ENCODE measurements at regions not wholly inside any gene's neighbourhood (a gene's known extent, or its start where the extent isn't known, plus 50 kb on each side); places are given as distances from the start of the nearest gene placed in this dataset.
"Not testable (repeated sequence)": the region's sequence is repeated elsewhere in the genome, so short reads cannot be mapped to it uniquely, and the experiment has no call there.

DNA sequence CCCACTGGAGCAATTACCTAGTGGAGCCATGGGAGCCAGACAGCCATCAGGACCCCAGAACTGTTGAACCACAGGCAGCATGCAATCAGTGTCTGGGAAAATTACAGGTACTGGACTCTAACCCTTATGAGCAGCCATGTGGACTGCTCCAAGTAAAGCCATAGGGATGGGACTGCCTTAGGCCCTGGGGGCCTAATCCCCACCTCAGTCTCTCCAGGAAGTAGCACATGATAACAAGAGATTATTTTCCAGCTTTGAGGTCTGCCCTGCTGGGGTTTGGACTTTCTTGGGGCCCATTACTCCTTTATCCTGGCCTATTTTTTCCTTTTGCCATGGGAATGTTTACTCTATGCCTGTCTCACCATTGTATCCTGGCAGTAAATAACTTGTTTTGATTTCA lies 226.8 kb downstream of the AEBP2 start:
- DNase-seq (ENCODE audit: low spot score) = no peak

DNA sequence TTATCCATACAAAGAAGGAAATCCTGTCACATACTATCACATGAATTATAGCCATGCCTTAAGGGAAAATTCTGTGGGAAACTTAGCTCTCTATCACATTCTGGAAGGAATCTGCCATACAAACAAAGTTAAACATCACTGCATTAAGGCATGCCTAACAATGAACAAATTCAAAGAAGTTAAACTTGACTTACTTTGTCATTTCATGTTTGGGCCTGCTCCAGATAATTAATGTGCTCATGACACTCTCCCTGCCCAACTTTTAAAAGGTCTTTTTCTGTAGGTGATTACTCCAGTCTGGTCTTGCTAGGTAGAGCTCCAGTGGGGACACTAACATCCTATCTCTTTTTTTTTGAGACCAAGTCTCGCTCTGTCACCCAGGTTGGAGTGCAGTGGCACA lies 230.5 kb downstream of the AEBP2 start:
- no peak for DNase-seq (ENCODE audit: low spot score)

- no peak for DNase-seq (ENCODE audit: low spot score)
Measured at GRCh38 chr12:19671695-19672094, 232.4 kb downstream of the AEBP2 start.

DNA sequence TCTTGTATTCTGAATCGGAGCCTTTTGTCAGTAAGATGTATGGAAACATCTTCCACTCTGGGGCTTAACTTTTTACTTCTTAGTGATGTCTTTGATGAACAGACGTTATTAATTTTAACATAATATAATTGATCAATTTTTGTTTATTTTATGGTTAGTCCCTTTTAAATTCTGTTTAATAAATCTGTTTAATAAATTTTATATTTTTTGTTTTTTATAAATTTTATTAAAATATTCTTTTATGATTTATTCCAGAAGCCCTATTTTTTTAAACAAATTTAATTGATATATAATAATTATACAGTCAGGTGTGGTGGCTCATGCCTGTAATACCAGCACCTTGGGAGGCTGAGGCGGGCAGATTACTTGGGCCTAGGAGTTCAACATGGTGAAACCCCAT lies 235.1 kb downstream of the AEBP2 start:
- DNase-seq (ENCODE audit: low spot score) = no peak

DNA sequence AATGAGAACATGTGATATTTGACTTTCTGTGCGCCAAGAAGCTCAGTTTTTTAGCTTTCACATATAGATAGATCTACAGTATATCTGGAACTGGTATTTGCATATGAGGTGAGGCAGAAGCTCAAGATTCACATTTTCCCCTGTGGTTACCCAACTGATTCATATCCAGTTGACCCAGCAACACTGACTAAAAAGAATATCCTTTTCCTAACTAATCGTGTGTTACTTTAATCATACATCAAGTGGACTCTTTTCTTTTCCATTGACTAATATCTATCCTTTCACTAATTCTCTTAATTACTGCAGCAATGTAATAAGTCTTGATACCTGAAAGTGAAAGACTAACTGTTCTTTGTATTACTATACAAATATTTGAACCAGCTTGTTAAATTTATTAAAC lies 236.1 kb downstream of the AEBP2 start:
- DNase-seq (ENCODE audit: low spot score) = no peak

GRCh38 chr12:19678501-19678900 lies 239.2 kb downstream of the AEBP2 start:
- DNase-seq (ENCODE audit: low spot score) = not testable (repeated sequence)

DNA sequence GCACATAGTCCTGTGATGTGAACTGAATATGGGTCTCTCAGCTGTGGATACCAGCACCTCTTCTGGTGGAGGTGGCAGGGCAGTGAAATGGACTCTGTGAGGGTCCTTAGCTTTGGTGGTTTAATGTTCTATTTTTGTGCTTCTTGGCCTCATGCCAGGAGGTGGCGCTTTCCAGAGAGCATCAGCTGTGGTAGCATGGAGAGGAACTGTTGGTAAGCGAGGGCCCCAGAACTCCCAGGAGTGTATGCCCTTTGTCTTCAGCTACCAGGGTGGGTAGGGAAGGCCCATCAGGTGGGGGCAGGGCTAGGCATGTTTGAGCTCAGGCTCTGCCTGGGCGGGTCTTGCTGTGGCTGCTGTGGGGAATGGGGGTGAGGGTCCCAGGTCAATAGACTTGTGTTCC lies 241.7 kb downstream of the AEBP2 start:
- DNase-seq (ENCODE audit: low spot score) = no peak

- DNase-seq (ENCODE audit: low spot score) = no peak
Measured at GRCh38 chr12:19683178-19683927, 244.1 kb downstream of the AEBP2 start.

DNA sequence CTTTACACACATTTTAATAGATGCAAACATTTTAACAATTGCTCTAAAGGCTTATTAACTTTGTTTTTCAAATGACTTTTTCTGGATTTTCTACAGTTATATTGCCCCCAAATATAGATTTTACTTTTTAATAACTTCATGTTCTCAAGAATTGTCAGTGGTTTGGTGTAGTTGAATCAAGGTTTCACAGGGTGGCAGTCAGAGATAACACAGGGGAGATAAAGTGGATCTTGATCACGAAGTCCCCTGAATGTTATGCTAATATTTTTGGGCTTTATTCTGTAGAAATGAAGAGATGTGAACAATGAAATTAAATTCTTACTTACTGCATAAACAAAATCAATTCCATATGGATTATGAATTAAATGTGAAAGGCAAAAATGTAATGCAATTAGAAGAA lies 248.1 kb downstream of the AEBP2 start:
- no peak for DNase-seq (ENCODE audit: low spot score)

GRCh38 chr12:19688532-19688931 lies 249.2 kb downstream of the AEBP2 start:
- no peak for DNase-seq (ENCODE audit: low spot score)

GRCh38 chr12:19689226-19689625 lies 249.9 kb downstream of the AEBP2 start:
- no peak for DNase-seq (ENCODE audit: low spot score)

- DNase-seq (ENCODE audit: low spot score) = peak; percentile 5
Measured at GRCh38 chr12:19689801-19690472, 250.6 kb downstream of the AEBP2 start.

- no peak for DNase-seq (ENCODE audit: low spot score)
Measured at GRCh38 chr12:19692091-19692490, 252.8 kb downstream of the AEBP2 start.

- no peak for DNase-seq (ENCODE audit: low spot score)
Measured at GRCh38 chr12:19692566-19692965, 253.3 kb downstream of the AEBP2 start.

DNA sequence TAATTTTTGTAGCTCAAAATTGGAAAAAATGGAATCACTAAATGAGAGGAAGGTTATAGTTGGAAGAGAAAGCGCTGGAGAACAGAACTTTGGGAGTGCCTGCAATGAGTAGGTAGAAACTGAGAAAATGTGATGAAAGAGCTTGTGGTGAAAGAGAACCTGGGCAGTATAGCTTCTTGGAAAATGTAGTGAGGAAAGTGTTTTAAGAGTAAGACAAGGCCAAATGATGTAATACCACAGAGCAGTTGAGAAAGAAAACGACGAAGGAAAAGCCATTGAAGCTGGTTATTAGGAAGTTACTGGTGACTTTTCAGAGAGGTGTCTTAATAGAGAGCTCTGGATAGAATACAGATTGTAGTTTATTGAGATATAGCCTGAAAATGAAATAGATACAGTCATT lies 255.3 kb downstream of the AEBP2 start:
- no peak for DNase-seq (ENCODE audit: low spot score)

GRCh38 chr12:19695244-19696098 lies 256.2 kb downstream of the AEBP2 start:
- no peak for DNase-seq (ENCODE audit: low spot score)

- DNase-seq (ENCODE audit: low spot score) = no peak
Measured at GRCh38 chr12:19700969-19701368, 261.7 kb downstream of the AEBP2 start.

DNA sequence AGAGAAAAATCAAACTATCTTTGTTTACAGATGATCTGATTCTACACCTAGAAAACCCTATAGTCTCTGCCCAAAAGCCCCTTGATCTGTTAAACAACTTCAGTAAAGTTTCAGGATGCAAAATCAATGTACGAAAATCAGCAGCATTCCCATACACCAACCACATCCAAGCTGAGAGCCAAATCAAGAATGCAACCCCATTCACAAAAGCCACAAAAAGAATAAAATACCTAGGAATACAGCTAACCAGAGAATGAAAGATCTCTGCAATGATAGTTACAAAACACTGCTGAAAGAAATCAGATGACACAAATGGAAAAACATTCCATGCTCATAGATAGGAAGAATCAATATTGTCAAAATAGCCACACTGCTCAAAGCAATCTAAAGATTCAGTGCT lies 265.7 kb downstream of the AEBP2 start:
- no peak for DNase-seq (ENCODE audit: low spot score)

GRCh38 chr12:19706936-19707335 lies 267.6 kb downstream of the AEBP2 start:
- DNase-seq (ENCODE audit: low spot score) = no peak

GRCh38 chr12:19707948-19708409 lies 268.7 kb downstream of the AEBP2 start:
- no peak for DNase-seq (ENCODE audit: low spot score)

GRCh38 chr12:19709889-19710288 lies 270.6 kb downstream of the AEBP2 start:
- no peak for DNase-seq (ENCODE audit: low spot score)

All from HT-29 (cell line).